ENCODE measurements at regions not wholly inside any gene's neighbourhood (a gene's known extent, or its start where the extent isn't known, plus 50 kb on each side); places are given as distances from the start of the nearest gene placed in this dataset.
"Not testable (repeated sequence)": the region's sequence is repeated elsewhere in the genome, so short reads cannot be mapped to it uniquely, and the experiment has no call there.

DNA sequence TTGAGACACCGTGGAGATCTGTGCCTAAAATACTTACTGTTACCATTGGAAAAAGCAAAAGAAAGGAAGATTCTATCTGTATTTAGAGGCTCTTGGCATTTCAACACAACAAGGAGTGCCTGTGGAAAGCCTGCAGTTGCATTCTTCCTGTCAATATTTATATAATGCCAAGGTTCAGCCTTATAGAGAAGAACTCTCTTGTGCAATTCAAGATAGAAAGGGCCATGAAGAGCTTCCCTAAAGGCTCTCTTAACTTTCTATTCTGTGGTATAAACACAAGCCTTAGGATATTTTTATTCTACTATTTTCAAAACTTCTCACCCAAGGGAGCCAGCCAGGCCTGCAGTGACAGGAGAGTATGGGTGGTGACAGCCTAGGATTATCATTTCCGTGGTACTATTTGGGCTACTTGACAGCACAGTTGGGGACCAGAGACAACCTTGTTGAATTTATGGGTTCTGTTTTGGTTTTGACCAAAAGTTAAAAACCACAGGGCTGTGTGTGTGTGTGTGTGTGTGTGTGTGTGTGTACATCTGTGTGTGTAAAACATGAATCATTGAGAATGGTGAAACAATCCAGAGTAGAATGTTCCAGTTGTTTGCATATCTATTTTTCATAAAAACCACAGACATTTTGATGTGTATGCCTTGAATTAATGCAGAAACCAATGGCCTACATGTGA lies 700.9 kb upstream of the SLC35B3 start:
- intact Hi-C loops (cut with micrococcal nuclease) = no loop called here
- H3K4me3 Mint-ChIP-seq = no peak overlapping the region
- peaks cover 2% of the 10 kb centered on the region for H3K9me3 Mint-ChIP-seq
- H3K36me3 Mint-ChIP-seq = no peaks in the 10 kb centered on the region
- POLR2A ChIA-PET = no interaction called here
- H3K27ac Mint-ChIP-seq = no peak overlapping the region
- CTCF ChIA-PET = no interaction called here
- H3K4me1 Mint-ChIP-seq (ENCODE audit: low read depth) = no peaks in the 10 kb centered on the region
- DNase-seq = no peak
- no peaks in the 10 kb centered on the region for H3K27me3 Mint-ChIP-seq

DNA sequence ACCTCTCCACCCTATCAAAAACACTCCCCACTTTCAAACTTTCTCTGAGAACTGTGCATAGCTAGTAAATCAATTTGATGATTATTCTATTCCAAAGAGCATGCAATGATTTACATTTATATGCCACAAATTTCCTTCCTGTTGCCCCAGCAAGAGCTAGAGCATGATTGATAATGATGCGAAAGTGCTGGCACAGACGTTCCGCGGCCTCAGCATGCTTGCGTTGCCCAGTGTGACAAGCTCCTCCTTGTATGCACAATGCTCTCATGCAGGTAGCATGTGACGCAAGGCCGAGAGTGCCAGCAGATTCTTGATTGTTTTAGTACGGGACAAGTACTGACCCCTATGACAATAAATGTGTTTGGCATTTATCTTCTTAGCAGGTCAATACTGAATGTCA lies 696.3 kb upstream of the SLC35B3 start:
- POLR2A ChIA-PET = no interaction called here
- DNase-seq = no peak
- CTCF ChIA-PET = no interaction called here
- H3K27me3 Mint-ChIP-seq = no peaks in the 10 kb centered on the region
- intact Hi-C loops (cut with micrococcal nuclease) = no loop called here
- H3K36me3 Mint-ChIP-seq = no peaks in the 10 kb centered on the region
- H3K4me1 Mint-ChIP-seq (ENCODE audit: low read depth) = no peaks in the 10 kb centered on the region
- H3K27ac Mint-ChIP-seq = no peak overlapping the region
- peaks cover 15% of the 10 kb centered on the region for H3K9me3 Mint-ChIP-seq
- H3K4me3 Mint-ChIP-seq = no peak overlapping the region

DNA sequence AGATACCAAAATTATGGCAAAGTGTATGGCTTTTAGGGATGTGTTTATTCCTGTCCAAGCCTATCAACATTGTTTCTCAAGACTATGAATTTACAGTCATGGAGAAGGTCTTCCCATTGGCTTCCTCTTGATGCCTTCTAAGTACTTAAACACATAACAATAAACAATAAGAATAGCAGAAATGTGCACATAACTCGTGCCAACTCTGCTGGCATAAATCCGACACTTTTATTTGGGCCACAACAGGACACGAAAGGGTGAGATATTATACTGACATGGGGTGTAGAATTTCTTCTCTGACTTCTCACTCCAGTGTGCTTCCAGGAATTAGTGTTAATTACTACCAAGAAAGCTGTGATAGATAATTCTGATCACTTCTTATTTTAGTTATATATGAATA lies 695.9 kb upstream of the SLC35B3 start:
- ChIA-PET CTCF (no interaction called here), POLR2A (no interaction called here)
- no peaks in the 10 kb centered on the region for H3K27me3 Mint-ChIP-seq
- H3K36me3 Mint-ChIP-seq = no peaks in the 10 kb centered on the region
- peaks cover 16% of the 10 kb centered on the region for H3K9me3 Mint-ChIP-seq
- H3K27ac Mint-ChIP-seq = no peak overlapping the region
- intact Hi-C loops (cut with micrococcal nuclease) = no loop called here
- no peak overlapping the region for H3K4me3 Mint-ChIP-seq
- no peaks in the 10 kb centered on the region for H3K4me1 Mint-ChIP-seq (ENCODE audit: low read depth)
- no peak for DNase-seq

DNA sequence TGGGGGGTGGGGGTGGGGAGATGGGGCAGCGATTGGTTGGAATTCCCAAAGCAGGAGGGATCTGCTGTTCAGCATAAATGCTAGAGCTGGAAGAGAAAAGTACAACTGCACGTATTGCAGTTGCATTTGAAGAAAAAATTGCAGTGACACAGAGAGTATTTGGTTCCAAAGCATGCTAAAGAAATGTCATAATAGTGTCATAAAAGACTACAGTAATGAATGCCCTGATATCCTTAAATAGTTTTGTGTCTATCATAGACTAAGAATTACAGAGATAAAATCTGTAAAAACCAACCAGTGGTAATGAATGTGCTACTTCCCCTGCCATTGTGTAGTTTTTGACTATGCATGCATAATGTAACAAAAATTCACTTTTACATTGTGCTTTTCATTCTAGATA lies 693.6 kb upstream of the SLC35B3 start:
- Mint-ChIP-seq H3K4me3 (no peak overlapping the region), H3K4me1 (ENCODE audit: low read depth) (no peaks in the 10 kb centered on the region), H3K9me3 (peaks cover 19% of the 10 kb centered on the region), H3K27me3 (no peaks in the 10 kb centered on the region), H3K36me3 (no peaks in the 10 kb centered on the region), H3K27ac (no peak overlapping the region)
- intact Hi-C loops (cut with micrococcal nuclease) = no loop called here
- POLR2A ChIA-PET = no interaction called here
- CTCF ChIA-PET = interaction anchor here (1.0 kb wide), 1 partner anchor 8 kb away, joined by 3 read pairs; no protein-coding TSS in a partner anchor
- DNase-seq = no peak

GRCh38 chr6:9126878-9127560 lies 691.7 kb upstream of the SLC35B3 start:
- DNase-seq = no peak
- CTCF ChIA-PET = no interaction called here
- Mint-ChIP-seq H3K27ac (no peak overlapping the region), H3K27me3 (no peaks in the 10 kb centered on the region), H3K4me1 (ENCODE audit: low read depth) (no peaks in the 10 kb centered on the region), H3K4me3 (no peak overlapping the region), H3K36me3 (no peaks in the 10 kb centered on the region), H3K9me3 (peaks cover 19% of the 10 kb centered on the region)
- intact Hi-C loops (cut with micrococcal nuclease) = no loop called here
- POLR2A ChIA-PET = no interaction called here

DNA sequence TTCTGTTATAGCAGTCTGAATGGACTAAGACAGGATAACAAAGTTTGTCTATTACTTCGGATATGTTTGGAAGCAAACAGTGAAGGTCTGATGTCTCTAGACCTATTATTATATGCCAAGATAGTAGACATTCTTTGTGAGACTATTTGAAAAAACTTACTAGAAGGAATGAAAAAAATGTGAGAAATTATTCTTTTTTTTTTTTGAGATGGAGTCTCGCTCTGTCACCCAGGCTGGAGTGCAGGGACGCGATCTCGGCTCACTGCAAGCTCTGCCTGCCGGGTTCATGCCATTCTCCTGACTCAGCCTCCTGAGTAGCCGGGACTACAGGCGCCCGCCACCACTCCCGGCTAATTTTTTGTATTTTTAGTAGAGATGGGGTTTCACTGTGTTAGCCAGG lies 690.7 kb upstream of the SLC35B3 start:
- H3K27me3 Mint-ChIP-seq; H3K36me3 Mint-ChIP-seq; H3K27ac Mint-ChIP-seq; DNase-seq; H3K4me3 Mint-ChIP-seq; CTCF ChIA-PET; H3K4me1 Mint-ChIP-seq (ENCODE audit: low read depth); intact Hi-C loops (cut with micrococcal nuclease); POLR2A ChIA-PET: not testable (repeated sequence)
- peaks cover 21% of the 10 kb centered on the region for H3K9me3 Mint-ChIP-seq

DNA sequence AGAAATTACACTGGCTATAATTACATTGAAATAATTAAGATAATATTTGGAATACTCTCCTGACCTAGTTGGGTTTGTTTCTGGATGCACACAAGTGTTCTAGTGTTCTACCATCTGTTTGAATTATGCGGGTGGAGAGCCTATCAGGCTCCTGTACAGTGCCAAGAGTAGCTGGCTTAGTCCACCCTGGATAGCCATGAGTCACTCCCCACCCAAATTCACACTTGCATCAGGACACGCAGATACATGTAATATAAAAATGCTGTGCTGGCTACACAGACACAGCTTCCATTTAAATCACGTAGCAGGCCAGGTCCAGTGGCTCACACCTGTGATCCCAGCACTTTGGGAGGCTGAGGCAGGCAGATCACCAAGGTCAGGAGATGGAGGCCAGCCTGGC lies 686.2 kb upstream of the SLC35B3 start:
- DNase-seq = no peak
- ChIA-PET POLR2A (no interaction called here), CTCF (interaction anchor here (0.9 kb wide), 1 partner anchor 7 kb away, joined by 3 read pairs; no protein-coding TSS in a partner anchor)
- Mint-ChIP-seq H3K27ac (no peak overlapping the region), H3K9me3 (peaks cover 14% of the 10 kb centered on the region), H3K4me1 (ENCODE audit: low read depth) (no peaks in the 10 kb centered on the region), H3K4me3 (no peak overlapping the region), H3K27me3 (no peaks in the 10 kb centered on the region), H3K36me3 (no peaks in the 10 kb centered on the region)
- intact Hi-C loops (cut with micrococcal nuclease) = no loop called here

GRCh38 chr6:9116026-9116425 lies 680.7 kb upstream of the SLC35B3 start:
- Mint-ChIP-seq H3K4me3 (no peak overlapping the region), H3K9me3 (peaks cover 12% of the 10 kb centered on the region), H3K27ac (no peak overlapping the region), H3K36me3 (no peaks in the 10 kb centered on the region), H3K27me3 (no peaks in the 10 kb centered on the region), H3K4me1 (ENCODE audit: low read depth) (no peaks in the 10 kb centered on the region)
- no peak for DNase-seq
- ChIA-PET CTCF (no interaction called here), POLR2A (no interaction called here)
- intact Hi-C loops (cut with micrococcal nuclease) = no loop called here

DNA sequence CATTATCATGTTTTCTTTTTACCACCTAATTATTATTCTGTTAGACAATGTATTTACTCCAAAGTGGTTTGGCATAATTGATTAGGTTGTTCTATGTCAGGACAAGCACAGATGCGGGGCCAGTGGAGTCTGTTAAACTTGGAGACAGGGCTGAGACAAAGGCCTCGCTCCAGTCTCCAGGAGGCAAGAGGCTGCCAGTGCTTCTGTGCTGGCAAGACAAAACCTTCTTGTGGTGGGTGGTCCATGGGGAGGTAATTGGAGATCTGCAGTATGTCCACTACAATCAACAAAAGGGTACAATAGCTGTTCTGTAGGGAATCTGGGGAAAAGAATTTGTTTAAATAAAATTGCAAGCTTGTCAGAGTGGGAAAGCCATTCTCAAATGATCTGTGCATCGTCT lies 677.2 kb upstream of the SLC35B3 start:
- Mint-ChIP-seq H3K4me1 (ENCODE audit: low read depth) (no peaks in the 10 kb centered on the region), H3K27me3 (no peaks in the 10 kb centered on the region), H3K4me3 (no peak overlapping the region), H3K36me3 (no peaks in the 10 kb centered on the region), H3K9me3 (peaks cover 6% of the 10 kb centered on the region), H3K27ac (no peak overlapping the region)
- no peak for DNase-seq
- CTCF ChIA-PET = no interaction called here
- POLR2A ChIA-PET = no interaction called here
- intact Hi-C loops (cut with micrococcal nuclease) = no loop called here

- Mint-ChIP-seq H3K4me3 (no peak overlapping the region), H3K9me3 (peaks cover 9% of the 10 kb centered on the region), H3K27me3 (no peaks in the 10 kb centered on the region), H3K36me3 (no peaks in the 10 kb centered on the region), H3K27ac (no peak overlapping the region), H3K4me1 (ENCODE audit: low read depth) (no peaks in the 10 kb centered on the region)
- ChIA-PET CTCF (no interaction called here), POLR2A (interaction anchor here (1.2 kb wide), 1 partner anchor 15 kb away, joined by 3 read pairs; no protein-coding TSS in a partner anchor)
- no peak for DNase-seq
- intact Hi-C loops (cut with micrococcal nuclease) = no loop called here
Observed at GRCh38 chr6:9103876-9104521, 668.7 kb upstream of the SLC35B3 start.

DNA sequence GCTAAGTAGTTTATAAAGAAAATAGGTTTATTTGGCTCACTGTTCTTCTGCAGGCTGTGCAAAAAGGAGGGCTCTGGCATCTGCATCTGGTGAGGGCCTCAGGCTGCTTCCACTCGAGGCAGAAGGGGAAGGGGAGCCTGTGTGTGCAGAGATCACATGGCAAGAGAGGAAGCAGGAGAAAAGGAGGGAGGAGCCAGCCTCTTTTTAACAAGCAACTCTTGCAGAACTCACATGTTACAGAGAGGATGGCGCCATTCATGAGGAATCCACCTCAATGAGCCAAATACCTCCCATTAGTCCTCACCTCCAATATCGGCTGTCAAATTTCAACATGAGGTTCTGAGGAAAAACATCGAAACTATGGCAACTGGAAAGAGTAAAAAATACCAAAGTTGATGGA lies 666.6 kb upstream of the SLC35B3 start:
- intact Hi-C loops (cut with micrococcal nuclease) = no loop called here
- peaks cover 12% of the 10 kb centered on the region for H3K9me3 Mint-ChIP-seq
- ChIA-PET CTCF (no interaction called here), POLR2A (no interaction called here)
- DNase-seq = no peak
- H3K4me1 Mint-ChIP-seq (ENCODE audit: low read depth) = no peaks in the 10 kb centered on the region
- H3K4me3 Mint-ChIP-seq = no peak overlapping the region
- no peak overlapping the region for H3K27ac Mint-ChIP-seq
- H3K36me3 Mint-ChIP-seq = no peaks in the 10 kb centered on the region
- no peaks in the 10 kb centered on the region for H3K27me3 Mint-ChIP-seq

- Mint-ChIP-seq H3K36me3 (no peaks in the 10 kb centered on the region), H3K4me3 (no peak overlapping the region), H3K4me1 (ENCODE audit: low read depth) (no peaks in the 10 kb centered on the region), H3K9me3 (peaks cover 12% of the 10 kb centered on the region), H3K27me3 (no peaks in the 10 kb centered on the region), H3K27ac (no peak overlapping the region)
- ChIA-PET POLR2A (no interaction called here), CTCF (no interaction called here)
- intact Hi-C loops (cut with micrococcal nuclease) = no loop called here
- no peak for DNase-seq
Observed at GRCh38 chr6:9100869-9101580, 665.7 kb upstream of the SLC35B3 start.

Measured in activated CD4-positive, alpha-beta memory T cell treated with anti-CD3 and anti-CD28 coated beads for 36 hours (primary cell).